GM21526 (cell line): ENCODE measurements at regions not wholly inside any gene's neighbourhood (a gene's known extent, or its start where the extent isn't known, plus 50 kb on each side); places are given as distances from the start of the nearest gene placed in this dataset.

Experiments used
- ATAC-seq: cut with Tn5 transposase; IDR thresholded peaks from one replicate; pipeline ENCODE4 v1.9.1; 2021; ENCODE audit warnings: moderate library complexity; ENCODE audit not compliant: unreplicated experiment, low FRiP score

DNA sequence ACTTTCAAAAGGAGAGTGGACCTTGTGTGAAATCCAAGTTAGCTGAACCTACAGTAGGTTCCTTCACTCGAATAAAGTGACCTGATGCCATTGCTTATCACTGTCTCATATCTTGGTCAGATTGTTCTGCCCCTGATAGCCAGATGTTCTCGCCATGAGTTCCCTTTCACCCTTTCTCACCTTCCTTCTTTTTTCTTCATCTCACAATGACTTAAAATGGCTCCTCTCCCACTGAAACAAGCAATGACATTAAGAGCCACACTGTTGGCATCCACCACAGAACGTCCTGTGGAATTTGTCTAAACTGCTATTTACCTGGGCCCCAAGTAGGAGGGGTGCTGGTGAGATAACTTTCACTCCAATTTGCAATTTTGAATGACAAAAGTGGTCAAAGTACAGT is 227.6 kb upstream of the PPP1R2C start:
- ATAC-seq: no peak

DNA sequence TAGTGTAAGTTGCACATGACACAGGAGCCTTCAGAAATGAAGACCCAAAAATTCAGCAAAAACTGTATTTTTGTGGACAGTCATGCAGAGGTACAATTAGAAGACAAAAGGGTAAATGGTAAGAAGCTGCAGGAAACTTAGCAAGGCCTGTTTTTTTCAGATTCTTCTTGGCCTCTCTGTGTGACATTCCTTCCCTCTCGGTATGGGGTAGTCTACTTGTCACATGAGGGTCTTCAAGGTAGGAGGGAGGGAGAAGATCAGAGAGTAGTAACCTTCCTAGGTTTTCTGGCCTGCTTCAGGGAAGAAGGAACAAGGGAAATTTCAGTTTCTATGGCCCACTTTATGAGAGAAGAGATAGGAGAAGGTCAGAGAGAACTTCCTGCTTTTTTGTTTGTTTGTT is 230.4 kb upstream of the PPP1R2C start:
- no peak for ATAC-seq

DNA sequence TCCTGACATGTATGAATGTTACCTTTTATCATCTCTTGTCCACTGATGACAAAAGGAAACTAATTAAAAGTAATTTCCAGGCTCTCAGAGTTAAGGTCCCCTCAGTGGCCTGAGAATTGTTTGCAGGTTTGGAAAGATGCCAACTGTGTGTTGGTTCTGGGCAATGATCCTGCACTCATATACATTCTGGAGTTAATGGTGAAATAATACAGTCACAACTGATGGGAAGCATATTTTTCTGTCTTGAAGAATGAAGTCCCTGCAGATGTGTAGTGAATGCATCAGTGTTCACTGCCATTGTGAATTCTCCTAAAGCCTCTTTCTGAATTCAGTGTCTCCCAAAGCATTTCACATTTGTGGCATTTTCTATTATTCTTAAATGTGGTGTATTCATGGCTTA is 238.1 kb upstream of the PPP1R2C start:
- no peak for ATAC-seq

GRCh38 chrX:43018031-43018430 is 240.1 kb upstream of the PPP1R2C start:
- no peak for ATAC-seq

DNA sequence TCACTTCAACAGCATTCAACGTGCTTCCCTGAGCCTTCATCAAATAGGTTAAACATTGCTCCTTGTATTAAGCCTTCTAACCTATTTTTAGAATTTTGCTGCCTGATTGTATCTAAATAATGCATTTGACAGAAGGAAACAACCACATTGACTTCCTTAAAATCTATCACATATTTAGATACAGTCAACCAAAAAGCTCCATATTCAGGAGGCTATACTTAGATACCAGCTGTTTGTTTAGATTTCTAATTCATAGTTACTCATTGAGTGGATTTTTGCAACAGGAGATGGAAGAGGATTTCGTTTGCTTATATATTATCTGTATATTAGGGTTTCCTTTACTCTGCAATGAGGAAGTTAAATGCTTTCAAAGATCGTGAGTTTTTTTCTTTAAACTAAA is 241.1 kb upstream of the PPP1R2C start:
- no peak for ATAC-seq

- ATAC-seq: no peak
Measured at GRCh38 chrX:43025806-43026315, 247.9 kb upstream of the PPP1R2C start.

DNA sequence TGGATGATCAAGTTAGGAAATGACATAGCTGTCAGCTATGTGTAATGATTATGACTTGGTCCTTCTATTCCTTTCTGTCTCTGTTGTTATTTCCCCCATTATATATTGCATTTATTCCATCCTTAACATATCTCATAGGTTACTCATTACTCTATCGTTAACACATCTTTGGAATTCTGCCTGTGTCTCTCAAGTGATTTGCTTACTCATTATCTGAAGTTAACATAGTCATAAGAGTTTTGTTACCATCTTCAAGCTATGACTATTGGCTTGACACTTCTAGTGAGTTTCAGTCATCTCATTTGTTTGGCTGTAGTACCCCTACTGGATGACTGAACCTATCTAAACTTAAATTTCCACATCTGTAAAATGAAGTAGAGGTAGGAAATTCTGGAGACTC is 286.1 kb upstream of the PPP1R2C start:
- no peak for ATAC-seq

GRCh38 chrX:43065978-43066377 is 288.0 kb upstream of the PPP1R2C start:
- no peak for ATAC-seq

DNA sequence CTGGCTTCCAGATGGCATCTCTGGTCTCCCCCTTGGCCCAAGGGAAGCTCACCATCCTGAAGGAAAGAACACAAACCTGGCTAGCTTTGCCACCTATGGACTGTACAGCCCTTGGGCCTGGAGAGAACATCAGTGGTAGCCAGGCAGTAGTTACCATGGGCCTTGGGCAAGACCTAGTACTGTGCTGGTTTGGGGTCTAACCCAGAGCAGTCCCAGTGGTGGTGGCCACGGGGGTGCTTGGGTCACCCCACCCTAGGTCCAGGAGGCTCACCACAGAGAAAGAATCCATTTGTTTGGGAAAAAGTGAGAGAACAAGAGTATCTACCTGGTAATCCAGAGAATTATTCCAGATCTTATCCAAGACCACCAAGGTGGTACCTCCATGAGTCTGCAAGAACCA is 290.7 kb upstream of the PPP1R2C start:
- no peak for ATAC-seq

GRCh38 chrX:43083016-43083415 is 305.1 kb upstream of the PPP1R2C start:
- no peak for ATAC-seq

- ATAC-seq: no peak
Measured at GRCh38 chrX:43087830-43088229, 309.9 kb upstream of the PPP1R2C start.

DNA sequence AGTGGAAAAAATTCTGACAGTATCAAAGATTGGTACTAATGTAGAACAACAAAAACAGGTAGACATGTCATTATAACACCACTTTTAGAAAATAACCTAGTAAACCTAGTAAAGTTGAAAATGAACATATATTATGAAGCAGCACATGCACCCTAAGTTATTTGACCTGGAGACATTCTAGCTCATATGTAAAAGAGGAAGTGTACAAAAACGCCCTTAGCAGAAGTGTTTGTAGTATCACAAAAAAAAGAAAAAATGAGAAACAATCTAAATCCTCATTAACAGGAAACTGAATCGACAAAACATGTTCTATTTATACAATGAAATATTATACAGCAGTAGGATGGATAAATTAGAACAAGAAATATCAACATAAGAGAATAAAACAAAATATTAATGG is 318.9 kb upstream of the PPP1R2C start:
- no peak for ATAC-seq

DNA sequence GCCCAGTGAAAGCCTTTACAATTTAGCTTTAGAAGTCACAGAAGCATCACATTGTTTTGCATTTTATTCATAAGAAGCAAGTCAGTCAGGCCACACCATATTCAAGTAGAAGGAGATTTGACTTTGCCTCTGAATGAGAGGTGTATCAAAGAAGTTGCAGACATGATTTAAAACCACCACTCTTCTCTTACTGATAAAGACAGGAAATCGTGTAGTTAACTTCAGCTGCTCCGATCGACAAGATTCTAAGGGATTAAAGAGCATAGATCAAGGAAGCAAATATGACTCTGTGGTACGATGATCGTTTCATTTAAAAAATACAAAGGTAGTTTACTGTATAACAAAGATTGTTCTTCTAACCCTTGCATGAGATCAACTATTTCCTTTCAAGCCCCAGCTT is 328.0 kb upstream of the PPP1R2C start:
- no peak for ATAC-seq

DNA sequence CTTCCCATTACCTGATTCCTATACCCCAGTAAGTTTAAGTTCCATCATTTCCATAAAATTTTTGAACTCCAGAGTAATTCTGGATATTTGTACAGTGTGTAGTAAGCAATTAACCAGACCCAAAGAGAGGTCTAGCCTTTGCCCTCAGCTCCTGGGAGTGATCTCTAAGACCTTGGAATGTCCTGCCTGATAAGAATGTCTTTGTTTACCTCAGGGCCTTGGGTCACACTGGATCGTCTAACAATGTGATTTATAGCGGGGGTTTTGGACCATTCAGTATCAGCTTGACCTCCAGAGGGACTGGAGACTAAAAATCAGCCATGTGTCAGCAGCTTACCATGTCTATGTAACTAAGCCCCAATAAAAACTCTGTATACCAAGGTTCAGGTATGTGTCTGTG is 330.9 kb upstream of the PPP1R2C start:
- no peak for ATAC-seq

DNA sequence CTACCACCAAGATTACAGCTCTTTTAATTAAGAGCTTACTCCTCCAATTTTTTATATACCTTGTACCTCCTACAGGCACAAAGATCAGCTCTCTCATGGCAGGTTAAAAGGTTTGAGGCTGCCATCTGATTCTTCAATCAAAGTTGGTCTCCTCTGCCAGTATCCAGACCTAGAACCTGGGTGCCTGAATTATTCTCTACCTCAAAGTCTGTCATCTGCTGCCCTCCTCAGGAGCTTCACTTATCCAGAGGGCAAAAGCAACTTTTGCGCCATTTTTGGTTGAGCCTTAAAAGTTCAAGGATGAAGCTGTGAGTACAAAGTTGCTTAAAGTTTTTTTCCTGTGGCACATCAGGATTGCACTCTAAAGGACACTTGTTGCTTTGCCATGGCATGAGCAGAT is 343.7 kb upstream of the PPP1R2C start:
- no peak for ATAC-seq

GRCh38 chrX:43139645-43140044 is 361.7 kb upstream of the PPP1R2C start:
- no peak for ATAC-seq

DNA sequence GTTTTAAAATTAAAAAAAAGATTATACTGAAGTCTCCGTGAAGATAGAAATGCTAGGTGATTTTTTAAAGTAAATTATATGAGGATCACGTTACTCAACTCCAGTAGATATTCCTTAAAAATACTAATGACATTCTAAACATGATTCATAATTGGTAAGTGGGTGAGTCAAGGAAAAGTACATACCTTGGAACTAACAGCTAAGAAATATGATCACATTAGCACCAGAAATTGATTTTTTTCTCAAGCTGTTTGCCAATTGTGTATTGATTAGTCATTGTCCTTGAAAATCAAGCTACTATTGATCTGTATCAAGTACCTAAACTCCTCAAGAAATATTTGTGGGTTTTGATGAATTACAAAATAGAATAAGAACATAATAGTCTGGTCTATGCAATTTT is 362.6 kb upstream of the PPP1R2C start:
- no peak for ATAC-seq

GRCh38 chrX:43141885-43142284 is 363.9 kb upstream of the PPP1R2C start:
- ATAC-seq: no peak

DNA sequence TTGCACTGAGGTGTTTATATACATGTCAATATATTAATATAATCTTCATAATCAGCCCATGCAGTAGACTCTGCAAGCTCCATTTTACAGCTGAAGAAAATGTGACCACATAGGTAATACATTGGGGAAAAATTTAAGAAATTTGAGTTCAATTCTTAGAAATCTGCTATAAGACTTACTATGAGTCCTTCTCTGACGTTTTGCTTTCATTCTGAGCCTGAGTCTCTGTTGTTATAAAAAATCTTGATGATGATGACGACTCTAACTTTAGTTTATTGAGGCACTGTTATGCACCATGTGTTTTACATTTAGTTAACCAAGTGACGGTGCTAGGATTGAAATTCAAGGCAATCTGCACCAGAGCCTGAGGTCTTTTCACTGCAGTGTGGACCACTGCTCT is 370.3 kb upstream of the PPP1R2C start:
- no peak for ATAC-seq

- no peak for ATAC-seq
Measured at GRCh38 chrX:43165343-43165920, 387.5 kb upstream of the PPP1R2C start.

DNA sequence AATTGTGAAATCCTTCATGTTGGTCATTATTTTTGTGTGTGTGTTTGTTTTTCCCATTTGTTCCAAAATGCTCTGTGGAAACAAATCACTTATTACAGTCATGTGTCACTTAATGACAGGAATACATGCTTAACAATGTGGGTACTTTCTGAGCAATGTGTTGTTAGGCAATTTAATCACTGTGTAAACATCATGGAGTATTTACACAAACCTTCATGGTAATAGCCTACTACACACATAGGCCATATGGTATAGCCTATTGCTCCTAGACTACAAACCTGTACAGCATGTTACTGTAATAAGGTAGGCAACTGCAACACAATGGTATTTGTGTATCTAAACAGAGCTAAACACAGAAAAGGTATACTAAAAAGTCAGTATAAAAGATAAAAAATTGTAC is 388.9 kb upstream of the PPP1R2C start:
- no peak for ATAC-seq

DNA sequence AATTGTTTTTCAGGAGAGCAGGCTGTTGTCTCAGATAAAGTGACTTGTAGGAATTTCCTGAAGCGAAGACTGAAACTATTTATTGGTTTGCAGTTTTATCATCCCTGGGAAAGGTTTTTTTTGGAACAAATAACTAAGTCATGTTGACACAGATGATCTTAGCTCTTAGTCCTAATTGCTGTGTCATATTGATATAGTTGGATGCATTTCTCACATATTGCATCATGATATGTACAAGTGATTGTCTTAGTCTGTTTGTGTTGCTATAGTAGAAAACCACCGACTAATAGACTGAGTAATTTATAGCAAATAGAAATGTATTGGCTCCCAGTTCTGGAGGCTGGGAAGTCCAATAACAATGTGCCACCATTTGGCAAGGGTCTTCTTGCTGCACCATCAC is 397.5 kb upstream of the PPP1R2C start:
- no peak for ATAC-seq

- no peak for ATAC-seq
Measured at GRCh38 chrX:43176686-43177085, 398.7 kb upstream of the PPP1R2C start.
